Kidney epithelial cell (primary cell): ENCODE measurements at regions not wholly inside any gene's neighbourhood (a gene's known extent, or its start where the extent isn't known, plus 50 kb on each side); places are given as distances from the start of the nearest gene placed in this dataset.
"Not testable (repeated sequence)": the region's sequence is repeated elsewhere in the genome, so short reads cannot be mapped to it uniquely, and the experiment has no call there.

Experiments used
- DNase-seq: peaks from one replicate; pipeline ENCODE4 v3.0.0-alpha.2; 2010; ENCODE audit warnings: low read depth
- H3K27me3 ChIP-seq: 2 replicates; pipeline ENCODE4 v1.6.0; 2011; ENCODE audit warnings: low read length; ENCODE audit not compliant: control insufficient read depth, insufficient read depth
- H3K36me3 ChIP-seq: 2 replicates; pipeline ENCODE4 v1.5.1; 2011; ENCODE audit warnings: low read length; ENCODE audit not compliant: control insufficient read depth, insufficient read depth
- H3K4me3 ChIP-seq: 2 replicates; pipeline ENCODE4 v1.5.1; 2011; ENCODE audit warnings: low read depth, mild to moderate bottlenecking, control low read depth, low read length
- TF ChIP-seq, protein P1 (sequence below): IDR thresholded peaks from 2 replicates; pipeline ENCODE4 v1.5.1; 2011; ENCODE audit warnings: mild to moderate bottlenecking, moderate library complexity, low read length, control low read depth, inconsistent platforms; ENCODE audit not compliant: insufficient read depth, poor library complexity, severe bottlenecking

GRCh38 chr6:139879823-139880356 is 505.4 kb upstream of the CITED2 start:
- no peak for DNase-seq
- no peaks in the 10 kb centered on the region for H3K36me3 ChIP-seq
- TF ChIP-seq, protein P1, sequence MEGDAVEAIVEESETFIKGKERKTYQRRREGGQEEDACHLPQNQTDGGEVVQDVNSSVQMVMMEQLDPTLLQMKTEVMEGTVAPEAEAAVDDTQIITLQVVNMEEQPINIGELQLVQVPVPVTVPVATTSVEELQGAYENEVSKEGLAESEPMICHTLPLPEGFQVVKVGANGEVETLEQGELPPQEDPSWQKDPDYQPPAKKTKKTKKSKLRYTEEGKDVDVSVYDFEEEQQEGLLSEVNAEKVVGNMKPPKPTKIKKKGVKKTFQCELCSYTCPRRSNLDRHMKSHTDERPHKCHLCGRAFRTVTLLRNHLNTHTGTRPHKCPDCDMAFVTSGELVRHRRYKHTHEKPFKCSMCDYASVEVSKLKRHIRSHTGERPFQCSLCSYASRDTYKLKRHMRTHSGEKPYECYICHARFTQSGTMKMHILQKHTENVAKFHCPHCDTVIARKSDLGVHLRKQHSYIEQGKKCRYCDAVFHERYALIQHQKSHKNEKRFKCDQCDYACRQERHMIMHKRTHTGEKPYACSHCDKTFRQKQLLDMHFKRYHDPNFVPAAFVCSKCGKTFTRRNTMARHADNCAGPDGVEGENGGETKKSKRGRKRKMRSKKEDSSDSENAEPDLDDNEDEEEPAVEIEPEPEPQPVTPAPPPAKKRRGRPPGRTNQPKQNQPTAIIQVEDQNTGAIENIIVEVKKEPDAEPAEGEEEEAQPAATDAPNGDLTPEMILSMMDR = no peak

GRCh38 chr6:139879241-139879640 is 504.8 kb upstream of the CITED2 start:
- DNase-seq, H3K36me3 ChIP-seq, H3K4me3 ChIP-seq, H3K27me3 ChIP-seq: not testable (repeated sequence)

More at GRCh38 chr6:139879823-139880356, 505.4 kb upstream of the CITED2 start:
- H3K27me3 ChIP-seq = no peaks in the 10 kb centered on the region
- no peak overlapping the region for H3K4me3 ChIP-seq

DNA sequence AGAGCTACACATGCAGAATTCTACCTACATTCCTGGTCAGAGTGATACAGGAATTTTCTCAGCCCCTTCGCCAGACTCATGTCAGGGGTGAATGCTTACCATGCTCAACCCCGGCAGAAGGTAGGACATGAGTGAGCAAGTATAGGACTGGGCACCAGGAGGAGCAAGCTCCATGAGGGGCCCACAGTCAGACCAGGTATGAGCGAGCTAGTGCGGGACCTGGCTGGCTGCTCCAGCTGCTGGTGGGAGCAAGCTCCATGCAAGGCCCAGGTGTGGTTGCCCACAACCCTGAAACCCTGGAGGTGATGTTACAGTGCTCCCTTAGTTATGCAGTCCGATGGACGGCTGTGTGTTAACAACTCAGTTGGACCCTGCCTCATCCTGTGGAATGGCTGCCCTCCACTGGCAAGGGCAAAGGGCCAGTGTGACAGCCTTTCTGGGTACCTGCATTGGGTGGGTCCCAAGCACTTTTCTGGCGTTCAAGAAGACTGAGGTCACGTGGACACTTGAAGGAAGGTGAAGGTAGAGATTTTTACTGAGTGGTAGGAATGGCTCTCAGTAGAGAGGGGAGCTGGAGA is 503.5 kb upstream of the CITED2 start:
- no peak for DNase-seq
- TF ChIP-seq, protein P1 = no peak
- Histone ChIP-seq H3K4me3 (no peak overlapping the region), H3K27me3 (no peaks in the 10 kb centered on the region), H3K36me3 (no peaks in the 10 kb centered on the region)

DNA sequence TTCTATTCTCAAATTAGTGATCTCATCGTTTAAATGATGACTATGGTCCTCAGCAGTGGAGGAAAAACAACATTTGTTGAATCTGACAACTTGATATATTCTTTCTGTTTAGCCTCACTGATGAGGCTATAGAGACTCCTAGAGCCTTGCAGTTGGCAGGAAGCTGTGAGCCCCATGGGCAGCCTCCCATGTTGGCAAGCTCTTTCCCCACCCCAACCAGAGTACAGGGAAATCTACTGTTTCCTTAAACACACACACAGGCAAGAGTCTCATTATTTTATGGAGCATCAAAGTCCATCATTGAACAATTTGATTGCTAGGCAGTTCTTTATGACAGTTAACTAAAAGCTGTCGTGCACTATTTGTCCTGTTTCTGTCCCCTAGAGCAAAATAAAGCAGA is 498.2 kb upstream of the CITED2 start:
- H3K36me3 ChIP-seq = no peaks in the 10 kb centered on the region
- TF ChIP-seq, protein P1 = no peak
- H3K27me3 ChIP-seq = no peaks in the 10 kb centered on the region
- no peak for DNase-seq
- no peak overlapping the region for H3K4me3 ChIP-seq

- no peak for DNase-seq
- no peak overlapping the region for H3K4me3 ChIP-seq
- TF ChIP-seq, protein P1 = no peak
- no peaks in the 10 kb centered on the region for H3K27me3 ChIP-seq
- no peaks in the 10 kb centered on the region for H3K36me3 ChIP-seq
These were observed 497.5 kb upstream of the CITED2 start for GRCh38 chr6:139871803-139872510.

DNA sequence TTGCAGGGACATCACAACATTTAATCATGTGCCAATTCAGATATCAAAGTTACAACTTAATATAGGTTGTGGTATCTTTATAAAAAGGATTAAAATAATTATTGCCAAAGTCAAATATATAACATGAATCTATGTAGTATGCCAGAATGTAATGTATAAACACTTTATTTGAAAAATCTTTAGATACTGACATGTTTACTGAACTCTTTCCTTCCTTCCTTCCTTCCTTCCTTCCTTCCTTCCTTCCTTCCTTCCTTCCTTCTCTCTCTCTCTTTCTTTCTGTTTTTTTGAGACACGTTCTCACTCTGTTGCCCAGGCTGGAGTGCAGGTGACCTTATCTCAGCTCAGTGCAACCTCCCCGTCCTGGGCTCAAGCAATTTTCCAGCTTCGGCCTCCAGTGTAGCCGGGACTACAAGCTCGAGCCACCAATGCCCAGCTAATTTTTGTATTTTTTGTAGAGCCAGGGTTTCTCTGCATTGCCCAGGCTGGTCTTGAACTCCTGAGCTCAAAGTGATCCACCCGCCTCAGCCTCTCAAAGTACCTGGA is 496.8 kb upstream of the CITED2 start:
- H3K4me3 ChIP-seq = no peak overlapping the region
- DNase-seq = no peak
- TF ChIP-seq, protein P1 = no peak
- H3K36me3 ChIP-seq = no peaks in the 10 kb centered on the region
- H3K27me3 ChIP-seq = no peaks in the 10 kb centered on the region
